ENCODE measurements at regions not wholly inside any gene's neighbourhood (a gene's known extent, or its start where the extent isn't known, plus 50 kb on each side); places are given as distances from the start of the nearest gene placed in this dataset.

- no peak for DNase-seq (ENCODE audit: low spot score in 2 of 2)
- Mint-ChIP-seq H3K9me3 (peaks cover 15% of the 10 kb centered on the region), H3K4me3 (no peak overlapping the region), H3K36me3 (no peaks in the 10 kb centered on the region), H3K27ac (no peak overlapping the region), H3K4me1 (no peaks in the 10 kb centered on the region)
- no peak for ATAC-seq
Measured at GRCh38 chr1:219763321-219763720, 150.4 kb upstream of the ZC3H11B start.

- Mint-ChIP-seq H3K36me3 (no peaks in the 10 kb centered on the region), H3K9me3 (peaks cover 14% of the 10 kb centered on the region), H3K27ac (no peak overlapping the region), H3K4me1 (no peaks in the 10 kb centered on the region), H3K4me3 (no peak overlapping the region)
- DNase-seq (ENCODE audit: low spot score in 2 of 2) (no peak), ATAC-seq (no peak)
Measured at GRCh38 chr1:219761208-219761860, 148.4 kb upstream of the ZC3H11B start.

- H3K4me3 Mint-ChIP-seq: no peak overlapping the region
- H3K36me3 Mint-ChIP-seq: no peaks in the 10 kb centered on the region
- H3K9me3 Mint-ChIP-seq: peaks cover 13% of the 10 kb centered on the region
- no peaks in the 10 kb centered on the region for H3K4me1 Mint-ChIP-seq
- ATAC-seq (no peak), DNase-seq (ENCODE audit: low spot score in 2 of 2) (no peak)
- H3K27ac Mint-ChIP-seq: no peak overlapping the region
Measured at GRCh38 chr1:219759095-219759494, 146.2 kb upstream of the ZC3H11B start.

- ATAC-seq (no peak), DNase-seq (ENCODE audit: low spot score in 2 of 2) (no peak)
- Mint-ChIP-seq H3K9me3 (peaks cover 8% of the 10 kb centered on the region), H3K4me3 (no peak overlapping the region), H3K27ac (no peak overlapping the region), H3K4me1 (no peaks in the 10 kb centered on the region), H3K36me3 (no peaks in the 10 kb centered on the region)
Measured at GRCh38 chr1:219757890-219758289, 145.0 kb upstream of the ZC3H11B start.

- no peaks in the 10 kb centered on the region for H3K4me1 Mint-ChIP-seq
- no peak overlapping the region for H3K27ac Mint-ChIP-seq
- H3K4me3 Mint-ChIP-seq: no peak overlapping the region
- ATAC-seq (no peak), DNase-seq (ENCODE audit: low spot score in 2 of 2) (no peak)
- peaks cover 12% of the 10 kb centered on the region for H3K9me3 Mint-ChIP-seq
- no peaks in the 10 kb centered on the region for H3K36me3 Mint-ChIP-seq
Measured at GRCh38 chr1:219755234-219755633, 142.3 kb upstream of the ZC3H11B start.

GRCh38 chr1:219754767-219755166 lies 141.9 kb upstream of the ZC3H11B start:
- Mint-ChIP-seq H3K9me3 (peaks cover 12% of the 10 kb centered on the region), H3K27ac (no peak overlapping the region), H3K4me1 (no peaks in the 10 kb centered on the region), H3K4me3 (no peak overlapping the region), H3K36me3 (no peaks in the 10 kb centered on the region)
- ATAC-seq (no peak), DNase-seq (ENCODE audit: low spot score in 2 of 2) (no peak)

- no peaks in the 10 kb centered on the region for H3K4me1 Mint-ChIP-seq
- H3K9me3 Mint-ChIP-seq: peaks cover 10% of the 10 kb centered on the region
- H3K36me3 Mint-ChIP-seq: no peaks in the 10 kb centered on the region
- ATAC-seq (no peak), DNase-seq (ENCODE audit: low spot score in 2 of 2) (no peak)
- no peak overlapping the region for H3K27ac Mint-ChIP-seq
- no peak overlapping the region for H3K4me3 Mint-ChIP-seq
Measured at GRCh38 chr1:219753914-219754313, 141.0 kb upstream of the ZC3H11B start.

- H3K9me3 Mint-ChIP-seq: peaks cover 4% of the 10 kb centered on the region
- H3K4me3 Mint-ChIP-seq: no peak overlapping the region
- no peak for DNase-seq (ENCODE audit: low spot score in 2 of 2)
- no peak overlapping the region for H3K27ac Mint-ChIP-seq
- H3K4me1 Mint-ChIP-seq: no peaks in the 10 kb centered on the region
- no peak for ATAC-seq
- H3K36me3 Mint-ChIP-seq: no peaks in the 10 kb centered on the region
Measured at GRCh38 chr1:219752645-219753044, 139.7 kb upstream of the ZC3H11B start.

- ATAC-seq (no peak), DNase-seq (ENCODE audit: low spot score in 2 of 2) (no peak)
- no peaks in the 10 kb centered on the region for H3K4me1 Mint-ChIP-seq
- peaks cover 4% of the 10 kb centered on the region for H3K9me3 Mint-ChIP-seq
- H3K27ac Mint-ChIP-seq: no peak overlapping the region
- no peak overlapping the region for H3K4me3 Mint-ChIP-seq
- no peaks in the 10 kb centered on the region for H3K36me3 Mint-ChIP-seq
Measured at GRCh38 chr1:219751870-219752507, 139.1 kb upstream of the ZC3H11B start.

GRCh38 chr1:219749370-219749769 lies 136.5 kb upstream of the ZC3H11B start:
- H3K4me3 Mint-ChIP-seq: no peak overlapping the region
- no peak overlapping the region for H3K27ac Mint-ChIP-seq
- no peaks in the 10 kb centered on the region for H3K36me3 Mint-ChIP-seq
- ATAC-seq (no peak), DNase-seq (ENCODE audit: low spot score in 2 of 2) (no peak)
- H3K4me1 Mint-ChIP-seq: no peaks in the 10 kb centered on the region
- peaks cover 4% of the 10 kb centered on the region for H3K9me3 Mint-ChIP-seq

- DNase-seq (ENCODE audit: low spot score in 2 of 2) (no peak), ATAC-seq (no peak)
- Mint-ChIP-seq H3K4me1 (no peaks in the 10 kb centered on the region), H3K36me3 (no peaks in the 10 kb centered on the region), H3K4me3 (no peak overlapping the region), H3K9me3 (peaks cover 4% of the 10 kb centered on the region), H3K27ac (no peak overlapping the region)
Measured at GRCh38 chr1:219746141-219746540, 133.2 kb upstream of the ZC3H11B start.

GRCh38 chr1:219744652-219745469 lies 132.0 kb upstream of the ZC3H11B start:
- no peaks in the 10 kb centered on the region for H3K4me1 Mint-ChIP-seq
- ATAC-seq: no peak
- no peak for DNase-seq (ENCODE audit: low spot score in 2 of 2)
- H3K27ac Mint-ChIP-seq: no peak overlapping the region
- H3K36me3 Mint-ChIP-seq: no peaks in the 10 kb centered on the region
- H3K4me3 Mint-ChIP-seq: no peak overlapping the region
- H3K9me3 Mint-ChIP-seq: peaks cover 3% of the 10 kb centered on the region

GRCh38 chr1:219741011-219741970 lies 128.4 kb upstream of the ZC3H11B start:
- no peaks in the 10 kb centered on the region for H3K4me1 Mint-ChIP-seq
- DNase-seq (ENCODE audit: low spot score in 2 of 2) (no peak), ATAC-seq (no peak)
- H3K4me3 Mint-ChIP-seq: no peak overlapping the region
- H3K36me3 Mint-ChIP-seq: no peaks in the 10 kb centered on the region
- H3K27ac Mint-ChIP-seq: no peak overlapping the region
- H3K9me3 Mint-ChIP-seq: peaks cover 3% of the 10 kb centered on the region

GRCh38 chr1:219733511-219734174 lies 120.7 kb upstream of the ZC3H11B start:
- Mint-ChIP-seq H3K4me1 (no peaks in the 10 kb centered on the region), H3K27ac (no peak overlapping the region)
- no peak for ATAC-seq

More at GRCh38 chr1:219733511-219734174, 120.7 kb upstream of the ZC3H11B start:
- Mint-ChIP-seq H3K9me3 (no peaks in the 10 kb centered on the region), H3K36me3 (no peaks in the 10 kb centered on the region), H3K4me3 (no peak overlapping the region)
- DNase-seq (ENCODE audit: low spot score in 2 of 2): no peak

All from stimulated activated effector memory CD8-positive, alpha-beta T cell treated with anti-CD3 and anti-CD28 coated beads, Interleukin-12 subunit alpha, Interleukin-12 subunit beta, amount 100 ng/mL, for 72 hours (primary cell).